CD4-positive, alpha-beta T cell treated with Interleukin-6 for 4 hours (primary cell): ENCODE measurements at regions not wholly inside any gene's neighbourhood (a gene's known extent, or its start where the extent isn't known, plus 50 kb on each side); places are given as distances from the start of the nearest gene placed in this dataset.

Experiments
- DNase-seq: peaks from one replicate; pipeline ENCODE4 v3.0.0-alpha.2; 2020; ENCODE audit warnings: mixed read lengths

DNA sequence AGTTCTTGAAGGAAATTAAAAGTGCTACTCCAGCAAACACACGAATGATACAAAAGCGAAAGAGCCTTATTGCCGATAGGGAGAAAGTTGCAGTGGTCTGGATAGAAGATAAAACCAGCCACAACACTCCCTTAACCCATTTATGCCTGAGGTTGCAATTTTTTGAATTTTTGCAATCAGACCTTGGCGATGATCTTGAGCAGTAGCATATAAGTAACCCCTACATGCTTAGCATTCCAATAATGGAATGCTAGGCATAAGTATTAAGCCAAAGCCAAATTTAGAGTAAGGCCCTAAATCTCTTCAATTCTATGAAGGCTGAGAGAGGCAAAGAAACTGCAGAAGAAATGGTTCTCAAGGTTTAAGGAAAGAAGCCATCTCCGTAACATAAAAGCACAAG, 153.5 kb downstream of the SLC28A3 start:
- DNase-seq: no peak

DNA sequence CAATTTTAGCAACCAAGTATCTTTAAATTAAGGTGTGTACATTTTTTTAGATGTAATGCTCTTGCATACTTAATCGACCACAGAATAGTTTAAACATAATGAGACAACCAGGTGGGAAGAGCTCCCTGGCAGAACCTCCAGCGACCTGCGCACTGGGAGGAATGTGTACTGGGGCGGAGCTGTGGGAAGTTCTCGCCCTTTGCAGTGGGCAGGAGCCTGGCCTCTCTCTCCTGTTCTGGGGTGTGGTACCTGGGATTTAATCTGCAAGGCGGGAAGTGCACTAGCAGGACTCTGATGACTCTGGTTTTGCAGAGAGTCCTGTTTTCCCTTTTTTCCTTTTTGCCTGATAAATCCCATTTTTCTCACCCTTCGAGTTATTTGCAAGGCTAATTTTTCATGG, 150.7 kb downstream of the SLC28A3 start:
- DNase-seq: no peak

DNA sequence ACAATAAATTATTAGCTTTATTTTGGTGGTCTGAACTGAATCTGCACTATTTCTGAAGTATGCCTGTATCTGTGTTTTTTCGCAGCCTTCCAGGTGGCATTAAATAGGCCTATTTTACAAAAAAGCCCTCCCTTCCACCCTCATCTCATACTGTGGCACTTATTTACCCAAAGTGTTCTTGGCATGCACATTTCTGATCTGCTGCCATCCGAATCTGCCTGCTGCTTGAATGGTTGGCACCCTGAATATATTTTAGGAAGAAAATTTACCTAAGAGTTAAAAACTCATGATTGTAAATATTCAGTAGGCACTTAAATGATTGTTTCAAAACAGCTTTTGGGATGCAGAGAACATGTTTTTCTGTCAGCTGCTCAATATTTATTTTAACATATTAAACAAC, 150.1 kb downstream of the SLC28A3 start:
- no peak for DNase-seq

DNA sequence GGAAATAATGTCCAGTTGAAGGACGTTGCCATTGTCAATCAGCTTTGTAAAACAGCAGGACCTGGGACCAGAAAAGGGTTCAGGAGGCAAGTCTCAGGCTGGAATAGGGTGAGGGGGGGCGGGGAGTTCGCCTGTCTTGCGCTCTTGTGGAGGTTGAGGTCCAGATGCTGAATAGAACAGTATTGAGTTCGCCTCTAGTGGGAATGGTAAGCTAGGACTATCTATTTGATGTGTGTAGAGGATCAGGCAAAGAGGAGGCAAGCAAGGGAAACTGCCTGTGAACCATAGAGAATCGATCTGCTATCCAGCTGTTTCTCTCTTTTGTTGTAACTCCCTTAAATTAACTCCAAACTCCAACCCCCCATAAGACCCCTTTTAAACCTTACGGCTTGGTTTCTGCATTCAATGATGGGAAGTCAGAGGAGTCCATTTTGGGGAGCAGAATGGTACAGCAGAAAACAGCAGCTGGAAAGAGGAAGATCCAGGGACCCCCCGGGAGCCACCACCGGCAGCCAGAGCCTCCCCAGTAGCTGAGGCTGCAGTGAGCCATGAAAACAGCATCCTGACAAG, 133.7 kb downstream of the SLC28A3 start:
- no peak for DNase-seq

DNA sequence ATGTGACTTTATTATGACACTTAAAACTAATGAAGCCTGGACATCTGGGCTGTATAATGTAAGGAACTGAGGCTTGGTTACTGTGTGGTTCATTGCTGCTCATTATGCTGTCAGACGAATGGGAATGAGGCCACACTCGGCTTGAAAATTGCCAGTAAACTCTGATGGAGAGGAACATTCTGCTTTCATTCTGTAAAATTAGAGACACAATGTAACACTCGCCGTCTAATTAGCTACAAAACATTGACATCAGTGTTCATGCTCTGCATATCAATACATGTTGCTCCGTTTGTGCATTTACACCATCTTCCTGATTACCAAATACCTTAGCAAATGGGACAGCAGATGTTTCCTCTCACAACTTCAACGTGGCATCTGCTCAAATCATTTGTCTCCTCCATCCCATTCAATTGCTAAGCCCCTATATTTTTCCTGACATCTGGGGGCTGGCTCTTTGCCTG, 133.0 kb downstream of the SLC28A3 start:
- DNase-seq: no peak

DNA sequence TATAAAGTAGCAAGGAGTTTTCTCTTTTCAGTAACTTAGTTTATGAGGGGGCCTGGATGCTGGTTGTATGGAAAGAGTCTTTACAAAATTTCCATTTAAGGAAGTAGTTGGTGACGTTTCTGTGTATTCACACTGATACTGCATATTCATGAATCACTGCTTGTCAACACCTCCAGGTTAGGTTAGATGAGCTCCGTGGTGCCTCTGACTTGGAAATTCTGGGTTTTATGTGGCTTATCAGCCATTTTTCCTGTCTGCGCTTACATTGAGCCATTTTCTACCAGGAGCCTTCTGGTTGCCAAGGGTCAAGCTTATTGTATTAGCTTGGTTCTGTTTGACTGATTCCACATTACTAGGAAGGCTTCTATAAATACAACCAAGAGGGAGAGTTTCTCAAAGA, 128.3 kb downstream of the SLC28A3 start:
- no peak for DNase-seq

DNA sequence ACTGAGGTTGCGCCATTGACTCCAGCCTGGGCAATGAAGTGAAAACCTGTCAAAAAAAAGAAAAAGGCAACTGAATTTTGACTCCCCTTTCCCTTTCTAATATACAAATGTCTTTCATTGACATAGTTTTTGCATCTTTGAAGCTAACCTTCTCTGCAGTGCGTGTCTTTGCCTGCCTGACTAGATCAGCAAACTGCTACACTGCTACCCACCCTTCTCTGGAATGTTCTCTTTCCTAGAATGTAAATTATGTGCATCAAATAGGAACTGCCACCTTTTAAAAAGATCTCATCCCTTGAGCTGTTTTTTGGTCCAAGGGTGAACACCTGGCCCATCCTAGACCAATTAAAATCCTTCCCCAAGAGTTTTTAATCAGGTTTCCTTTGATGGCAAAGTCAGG, 127.6 kb downstream of the SLC28A3 start:
- no peak for DNase-seq

DNA sequence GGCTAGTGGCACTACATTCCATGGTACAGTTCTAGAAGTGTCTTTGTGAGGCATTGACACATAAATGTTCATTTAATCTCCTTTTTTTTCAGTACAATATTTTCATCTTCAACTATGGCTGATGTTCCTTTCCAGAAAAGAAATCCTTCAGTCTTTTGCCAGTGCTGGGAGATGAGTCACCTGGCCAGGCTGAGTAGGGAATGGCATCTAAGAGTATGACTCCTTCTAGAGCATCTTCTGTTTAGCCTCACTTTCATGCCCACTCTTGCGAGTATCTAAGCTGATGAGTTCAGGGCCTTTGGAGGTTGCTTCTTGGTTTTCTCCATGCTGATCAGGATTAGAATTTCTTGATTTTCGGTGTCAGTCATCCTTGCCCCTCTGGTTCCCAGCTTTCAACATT, 124.4 kb downstream of the SLC28A3 start:
- no peak for DNase-seq

DNA sequence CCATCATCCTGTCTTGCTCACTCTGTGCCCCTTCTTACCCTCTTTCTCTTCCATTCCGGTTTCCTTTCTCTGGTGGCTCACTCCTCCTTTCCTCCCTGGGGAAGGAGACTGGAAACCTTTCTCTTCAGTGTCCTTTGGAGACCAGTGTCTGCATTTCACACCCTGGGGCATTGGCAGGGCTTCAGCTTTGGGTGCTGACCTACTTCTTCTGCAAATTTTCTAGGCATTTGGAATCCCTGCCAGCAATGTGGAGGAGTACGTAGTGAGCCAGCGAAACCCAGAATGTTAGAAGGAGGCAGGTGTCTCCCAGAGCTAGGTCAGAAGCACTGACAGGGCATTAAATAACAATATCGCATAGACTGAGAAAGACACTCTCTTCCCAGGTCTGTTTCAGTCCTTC, 122.2 kb downstream of the SLC28A3 start:
- no peak for DNase-seq

DNA sequence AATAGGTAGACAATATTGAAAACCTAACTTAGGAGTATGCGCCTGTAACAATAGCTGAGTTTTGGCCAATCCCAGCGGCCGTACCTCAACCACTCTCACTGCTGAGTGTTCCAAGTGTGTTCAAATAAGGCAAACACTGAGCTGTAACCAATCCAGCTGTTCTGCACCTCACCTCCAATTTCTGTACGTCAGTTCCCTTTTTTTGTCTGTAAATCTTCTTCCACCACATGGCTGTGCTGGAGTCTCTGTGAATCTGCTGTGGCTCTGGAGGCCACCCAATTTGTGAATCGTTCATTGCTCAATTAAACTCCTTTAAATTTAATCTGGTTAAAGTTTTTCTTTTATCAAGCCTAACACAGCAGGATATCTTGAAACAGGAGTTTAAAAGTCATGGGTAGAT, 116.3 kb downstream of the SLC28A3 start:
- DNase-seq: no peak
